KMS-11 (cell line): ENCODE measurements at regions not wholly inside any gene's neighbourhood (a gene's known extent, or its start where the extent isn't known, plus 50 kb on each side); places are given as distances from the start of the nearest gene placed in this dataset.

Experiments
- H2AFZ ChIP-seq: fragments of 200-600 bp; sonication (generic); 2 replicates; pipeline ENCODE4 v1.6.1; 2016; ENCODE audit warnings: antibody characterized with exemption, mixed run types, low read depth
- H3K27ac ChIP-seq: fragments of 200-600 bp; sonication (generic); 2 replicates; pipeline ENCODE4 v1.6.1; 2016; ENCODE audit warnings: mild to moderate bottlenecking, mixed run types
- H3K27me3 ChIP-seq: fragments of 200-600 bp; sonication (generic); 2 replicates; pipeline ENCODE4 v1.6.1; 2017; ENCODE audit warnings: mild to moderate bottlenecking, low read depth, mixed run types, moderate library complexity; ENCODE audit not compliant: insufficient read depth
- H3K36me3 ChIP-seq: fragments of 200-600 bp; sonication (generic); 2 replicates; pipeline ENCODE4 v1.6.1; 2017; ENCODE audit warnings: mild to moderate bottlenecking, mixed run types; ENCODE audit not compliant: insufficient read depth
- H3K4me1 ChIP-seq: fragments of 200-600 bp; sonication (generic); 2 replicates; pipeline ENCODE4 v1.6.1; 2016; ENCODE audit warnings: mild to moderate bottlenecking, low read depth, mixed run types; ENCODE audit not compliant: poor library complexity, severe bottlenecking
- H3K4me2 ChIP-seq: fragments of 200-600 bp; sonication (generic); 2 replicates; pipeline ENCODE4 v1.7.0; 2016; ENCODE audit warnings: mild to moderate bottlenecking, mixed run types
- H3K4me3 ChIP-seq: fragments of 200-600 bp; sonication (generic); IDR thresholded peaks from 2 replicates; pipeline ENCODE4 v1.6.1; 2017; ENCODE audit warnings: low read depth, low read length, mixed read lengths; ENCODE audit not compliant: insufficient read depth
- H3K79me2 ChIP-seq: fragments of 200-600 bp; sonication (generic); 2 replicates; pipeline ENCODE4 v1.6.1; 2016; ENCODE audit warnings: low read depth, mixed run types; ENCODE audit not compliant: insufficient read depth
- H3K9ac ChIP-seq: fragments of 200-600 bp; sonication (generic); 2 replicates; pipeline ENCODE4 v1.6.1; 2016; ENCODE audit warnings: mild to moderate bottlenecking, mixed run types
- H4K20me1 ChIP-seq: fragments of 200-600 bp; sonication (generic); 2 replicates; pipeline ENCODE4 v1.6.1; 2016; ENCODE audit warnings: mild to moderate bottlenecking, mixed run types; ENCODE audit not compliant: insufficient read depth
- TF ChIP-seq, protein P1 (sequence below): fragments of 200-600 bp; sonication (generic); conservative IDR thresholded peaks from 2 replicates; pipeline ENCODE4 v1.6.1; 2017; ENCODE audit warnings: low read depth, mild to moderate bottlenecking, antibody characterized with exemption, low read length, moderate library complexity, mixed read lengths

DNA sequence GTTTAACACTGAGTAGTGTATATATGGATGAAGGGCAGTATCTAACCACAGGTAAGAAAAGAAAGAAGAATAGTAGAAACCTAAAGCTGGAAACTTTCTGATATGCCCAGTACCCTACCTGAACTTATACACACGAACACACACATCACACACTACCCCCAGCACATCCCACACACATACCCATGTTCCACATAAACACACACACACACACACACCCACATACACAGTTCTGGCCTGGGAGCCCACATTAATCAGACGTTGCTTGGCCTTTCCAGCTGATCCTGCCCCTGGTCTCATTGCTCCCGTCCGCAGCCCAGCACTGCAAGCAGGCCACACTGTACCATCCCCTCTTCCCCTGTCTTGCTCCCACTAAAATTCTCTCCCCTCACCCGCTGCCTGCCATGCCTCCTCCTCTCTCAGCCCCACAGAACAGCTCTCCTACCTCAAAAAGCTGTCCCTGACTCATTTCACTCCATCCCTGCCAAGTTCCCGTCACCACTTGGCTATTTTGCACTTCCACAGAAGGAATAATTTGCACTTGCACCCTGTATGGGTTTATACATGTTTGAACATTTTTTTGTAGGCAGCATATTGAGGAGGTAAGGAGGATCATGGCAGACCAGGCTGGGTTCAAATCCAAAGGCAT, 185.8 kb upstream of the PPP2R3A start:
- Histone ChIP-seq H3K36me3 (no peaks in the 10 kb centered on the region), H3K4me3 (no peak overlapping the region), H3K4me1 (no peaks in the 10 kb centered on the region), H3K79me2 (no peaks in the 10 kb centered on the region), H3K4me2 (no peak overlapping the region), H4K20me1 (no peaks in the 10 kb centered on the region), H3K27ac (no peak overlapping the region), H3K9ac (no peak overlapping the region), H2AFZ (no peak overlapping the region), H3K27me3 (no peaks in the 10 kb centered on the region)
- TF ChIP-seq, protein P1, sequence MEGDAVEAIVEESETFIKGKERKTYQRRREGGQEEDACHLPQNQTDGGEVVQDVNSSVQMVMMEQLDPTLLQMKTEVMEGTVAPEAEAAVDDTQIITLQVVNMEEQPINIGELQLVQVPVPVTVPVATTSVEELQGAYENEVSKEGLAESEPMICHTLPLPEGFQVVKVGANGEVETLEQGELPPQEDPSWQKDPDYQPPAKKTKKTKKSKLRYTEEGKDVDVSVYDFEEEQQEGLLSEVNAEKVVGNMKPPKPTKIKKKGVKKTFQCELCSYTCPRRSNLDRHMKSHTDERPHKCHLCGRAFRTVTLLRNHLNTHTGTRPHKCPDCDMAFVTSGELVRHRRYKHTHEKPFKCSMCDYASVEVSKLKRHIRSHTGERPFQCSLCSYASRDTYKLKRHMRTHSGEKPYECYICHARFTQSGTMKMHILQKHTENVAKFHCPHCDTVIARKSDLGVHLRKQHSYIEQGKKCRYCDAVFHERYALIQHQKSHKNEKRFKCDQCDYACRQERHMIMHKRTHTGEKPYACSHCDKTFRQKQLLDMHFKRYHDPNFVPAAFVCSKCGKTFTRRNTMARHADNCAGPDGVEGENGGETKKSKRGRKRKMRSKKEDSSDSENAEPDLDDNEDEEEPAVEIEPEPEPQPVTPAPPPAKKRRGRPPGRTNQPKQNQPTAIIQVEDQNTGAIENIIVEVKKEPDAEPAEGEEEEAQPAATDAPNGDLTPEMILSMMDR: no peak

DNA sequence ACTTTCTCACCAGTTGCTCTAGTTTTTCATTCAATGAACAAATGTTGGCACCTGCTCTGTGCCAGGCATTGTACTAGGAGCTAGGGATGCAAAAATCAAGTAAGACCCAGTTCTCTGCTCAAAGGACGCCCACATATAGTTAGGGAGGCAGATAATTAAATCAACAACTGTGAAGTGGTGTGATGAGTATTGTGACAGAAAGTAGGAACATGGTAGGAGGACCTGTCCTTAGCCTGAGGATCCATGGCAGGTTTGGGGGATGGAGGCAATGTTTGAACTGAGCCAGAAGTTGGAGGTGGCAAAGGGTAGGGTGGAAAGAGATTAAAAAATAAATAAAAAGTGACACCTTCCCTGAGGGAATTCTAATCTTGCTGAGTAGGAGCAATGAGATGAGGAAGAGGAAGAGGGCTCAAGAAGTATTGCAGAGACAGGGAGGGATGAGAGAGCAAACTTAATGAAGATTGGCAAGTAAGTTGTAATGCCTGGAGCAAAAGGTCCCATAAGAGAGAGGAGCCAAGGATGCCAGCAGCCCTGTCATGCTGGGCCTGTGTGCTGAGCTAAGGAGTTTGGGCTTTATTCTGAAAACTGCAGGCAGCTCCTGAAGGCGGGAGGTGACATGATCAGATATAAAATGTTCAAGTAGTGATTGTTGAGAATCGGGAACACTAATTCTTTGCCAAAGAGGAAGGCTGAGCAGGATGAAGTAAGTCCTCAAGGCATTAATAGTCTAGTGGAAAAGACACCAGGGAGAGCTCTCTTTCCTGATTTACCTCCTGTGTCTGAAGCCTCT, 184.3 kb upstream of the PPP2R3A start:
- Histone ChIP-seq H3K9ac (no peak overlapping the region), H3K27me3 (no peaks in the 10 kb centered on the region), H2AFZ (no peak overlapping the region), H3K4me3 (no peak overlapping the region), H3K79me2 (no peaks in the 10 kb centered on the region), H3K36me3 (no peaks in the 10 kb centered on the region), H3K27ac (no peak overlapping the region), H4K20me1 (no peaks in the 10 kb centered on the region), H3K4me1 (no peaks in the 10 kb centered on the region), H3K4me2 (no peak overlapping the region)
- TF ChIP-seq, protein P1: no peak

DNA sequence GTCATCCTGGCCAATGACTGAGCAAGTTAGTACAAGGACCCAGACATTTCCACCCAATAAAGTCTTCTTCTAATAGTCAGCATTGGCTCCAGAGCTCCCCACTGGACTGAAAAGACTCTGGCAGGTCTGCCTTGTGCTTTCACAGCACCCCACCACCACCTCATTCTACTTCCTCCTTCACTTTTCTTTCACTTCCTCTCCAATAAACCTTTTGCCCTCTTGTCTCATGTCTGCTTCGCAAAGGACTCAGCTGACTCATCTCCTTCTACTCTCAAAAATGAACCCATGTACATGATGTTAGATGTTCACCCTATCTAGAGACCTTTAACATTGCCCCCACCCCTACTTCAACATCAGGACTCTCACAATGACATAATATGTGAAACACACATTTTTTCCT, 181.0 kb upstream of the PPP2R3A start:
- H3K4me3 ChIP-seq: no peak overlapping the region
- no peaks in the 10 kb centered on the region for H4K20me1 ChIP-seq

DNA sequence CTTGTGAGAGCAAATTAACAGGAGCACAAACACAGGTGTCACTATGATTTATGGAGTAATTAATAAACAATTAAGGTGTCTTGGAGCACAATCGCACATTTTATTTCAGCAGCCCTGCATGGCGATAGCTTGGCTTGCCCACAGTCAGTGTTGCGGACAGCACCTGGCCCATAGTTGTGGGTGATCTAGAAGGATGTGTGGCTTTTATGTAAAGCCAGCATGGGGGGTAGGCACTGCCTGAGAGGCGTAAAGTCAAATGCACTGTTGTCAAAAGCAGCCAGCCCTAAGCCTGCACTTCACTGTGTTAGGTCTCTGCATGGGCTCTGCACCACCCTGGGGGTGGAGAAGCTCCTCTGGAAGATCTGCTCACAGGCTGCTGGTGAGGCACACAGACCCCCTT, 177.4 kb upstream of the PPP2R3A start:
- H3K36me3 ChIP-seq: no peaks in the 10 kb centered on the region
- TF ChIP-seq, protein P1: no peak
- no peak overlapping the region for H3K4me2 ChIP-seq
- no peak overlapping the region for H3K27ac ChIP-seq
- no peak overlapping the region for H3K9ac ChIP-seq
- H3K4me1 ChIP-seq: no peaks in the 10 kb centered on the region
- H4K20me1 ChIP-seq: no peaks in the 10 kb centered on the region
- H3K4me3 ChIP-seq: no peak overlapping the region
- no peak overlapping the region for H2AFZ ChIP-seq
- H3K27me3 ChIP-seq: no peaks in the 10 kb centered on the region
- no peaks in the 10 kb centered on the region for H3K79me2 ChIP-seq

More for the DNA sequence above, 181.0 kb upstream of the PPP2R3A start:
- no peak overlapping the region for H3K9ac ChIP-seq
- H3K27ac ChIP-seq: no peak overlapping the region
- TF ChIP-seq, protein P1: no peak
- H2AFZ ChIP-seq: no peak overlapping the region
- no peaks in the 10 kb centered on the region for H3K27me3 ChIP-seq
- H3K36me3 ChIP-seq: no peaks in the 10 kb centered on the region
- H3K4me2 ChIP-seq: no peak overlapping the region
- no peaks in the 10 kb centered on the region for H3K79me2 ChIP-seq
- no peaks in the 10 kb centered on the region for H3K4me1 ChIP-seq
